CD4-positive, alpha-beta T cell (primary cell): ENCODE measurements at regions not wholly inside any gene's neighbourhood (a gene's known extent, or its start where the extent isn't known, plus 50 kb on each side); places are given as distances from the start of the nearest gene placed in this dataset.

ENCODE experiments used
- ATAC-seq: fragments of 200-7000 bp; cut with Tn5 transposase; one replicate; pipeline ENCODE4 v1.10.0; 2022; ENCODE audit warnings: mild to moderate bottlenecking; ENCODE audit not compliant: poor library complexity
- CTCF ChIA-PET: fragments of 350-600 bp; sonication (Branson Sonifier 250); formaldehyde crosslinking; loops from one replicate; lab custom pipeline; 2021; ENCODE audit warnings: antibody characterized with exemption, inconsistent platforms; lab: Charles Lee
- POLR2A ChIA-PET: fragments of 350-600 bp; sonication (Branson Sonifier 250); formaldehyde crosslinking; loops from one replicate; lab custom pipeline; 2021; ENCODE audit warnings: antibody characterized with exemption, inconsistent platforms; lab: Charles Lee
- DNase-seq, 14 experiments: peaks; one replicate each; pipeline ENCODE4 v3.0.0-alpha.2; 2013 to 2020; ENCODE audit warnings: mixed read lengths in 2 of 14
- H3K27ac ChIP-seq, 2 donors: one replicate each; pipeline versions ENCODE4 v1.5.1 to v1.7.0; 2013; ENCODE audit warnings: low read length in 2 of 2, low read depth in 1 of 2, mild to moderate bottlenecking in 1 of 2
- H3K27me3 ChIP-seq, 2 experiments: 1 replicate in 1 of 2; 2 replicates in 1 of 2; pipeline versions ENCODE4 v1.6.1 to v1.7.0; 2013; ENCODE audit warnings: low read length in 2 of 2, control low read depth in 1 of 2, mild to moderate bottlenecking in 1 of 2, moderate library complexity in 1 of 2; ENCODE audit not compliant: insufficient read depth in 2 of 2, control insufficient read depth in 1 of 2
- H3K36me3 ChIP-seq: one replicate; pipeline ENCODE4 v1.6.1; 2013; ENCODE audit warnings: low read length, control low read depth; ENCODE audit not compliant: insufficient read depth
- H3K4me1 ChIP-seq: one replicate; pipeline ENCODE4 v1.6.1; 2013; ENCODE audit warnings: low read length, control low read depth; ENCODE audit not compliant: insufficient read depth
- H3K4me3 ChIP-seq: one replicate; pipeline ENCODE4 v1.5.1; 2013; ENCODE audit warnings: mild to moderate bottlenecking, low read length, moderate library complexity
- H3K9me3 ChIP-seq, 2 experiments: 1 replicate in 1 of 2; 2 replicates in 1 of 2; pipeline versions ENCODE4 v1.6.1 to v1.7.0; 2013; ENCODE audit warnings: low read length in 2 of 2, mild to moderate bottlenecking in 2 of 2, control low read depth in 1 of 2, moderate library complexity in 1 of 2; ENCODE audit not compliant: control insufficient read depth in 1 of 2, insufficient read depth in 1 of 2
- H3K27ac Mint-ChIP-seq: one replicate; pipeline ENCODE4 v1.8.0; 2020; ENCODE audit warnings: mixed read lengths
- H3K27me3 Mint-ChIP-seq: one replicate; pipeline ENCODE4 v1.8.0; 2021; ENCODE audit warnings: mixed read lengths
- H3K36me3 Mint-ChIP-seq: one replicate; pipeline ENCODE4 v1.8.0; 2021; ENCODE audit warnings: low read depth, mixed read lengths
- H3K4me1 Mint-ChIP-seq: one replicate; pipeline ENCODE4 v1.8.0; 2021; ENCODE audit warnings: low read depth, mixed read lengths
- H3K4me3 Mint-ChIP-seq: one replicate; pipeline ENCODE4 v1.8.0; 2020; ENCODE audit warnings: mild to moderate bottlenecking, mixed read lengths
- H3K9me3 Mint-ChIP-seq: one replicate; pipeline ENCODE4 v1.8.0; 2020; ENCODE audit warnings: mixed read lengths
- intact Hi-C, 2 experiments: fragments of 100-400 bp; cut with DNase I in 1 of 2; cut with micrococcal nuclease in 1 of 2; formaldehyde crosslinking; loops; one replicate each; pipeline versions ENCODE4 v1.15.1 to v1.9.0; 2023 to 2025; cut with DNase I, micrococcal nuclease
- TF ChIP-seq, protein P1 (sequence below): fragments of 200-600 bp; IDR thresholded peaks from one replicate; pipeline ENCODE4 v1.8.0; 2022; ENCODE audit warnings: antibody characterized with exemption, mild to moderate bottlenecking

DNA sequence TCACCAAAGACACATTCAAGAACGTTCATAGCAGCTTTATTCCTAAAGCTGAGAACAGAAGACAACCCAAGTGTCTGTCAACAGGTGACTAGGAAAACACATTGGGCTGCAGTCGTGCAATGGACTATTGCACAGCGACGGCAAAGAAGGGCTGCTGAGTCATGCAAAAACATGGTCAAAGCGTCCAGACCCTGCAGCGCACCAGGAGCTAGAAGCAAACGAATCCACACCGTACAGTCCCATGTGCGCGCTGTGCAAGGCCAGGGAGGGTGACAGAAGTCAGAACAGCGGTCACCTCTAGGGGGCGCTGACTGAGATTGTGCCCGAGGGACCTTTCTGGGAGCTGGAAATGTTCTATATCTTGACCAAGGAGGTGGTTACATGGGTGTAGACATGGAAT, 266.4 kb downstream of the MAF start:
- Mint-ChIP-seq H3K36me3 (no peaks in the 10 kb centered on the region), H3K27ac (no peak overlapping the region), H3K4me1 (no peaks in the 10 kb centered on the region), H3K9me3 (peaks cover 3% of the 10 kb centered on the region), H3K4me3 (no peak overlapping the region), H3K27me3 (no peaks in the 10 kb centered on the region)
- no peaks in the 10 kb centered on the region for H3K36me3 ChIP-seq
- H3K4me1 ChIP-seq, result no peaks in the 10 kb centered on the region
- no peak overlapping the region for H3K4me3 ChIP-seq
- H3K27ac ChIP-seq, result no peak overlapping the region
- ATAC-seq (no peak), DNase-seq (peak in 7 of 14 experiments; percentile 5 to 46 (median 34))
- CTCF ChIA-PET, result interaction anchor here (0.6 kb wide), 1 partner anchor 268 kb away, joined by 3 read pairs; no protein-coding TSS in a partner anchor
- intact Hi-C loops, result no loop called here
- no peaks in the 10 kb centered on the region for H3K27me3 ChIP-seq
- POLR2A ChIA-PET, result no interaction called here
- peaks cover 0 to 6% of the 10 kb centered on the region in 2 experiments for H3K9me3 ChIP-seq
- TF ChIP-seq, protein P1, sequence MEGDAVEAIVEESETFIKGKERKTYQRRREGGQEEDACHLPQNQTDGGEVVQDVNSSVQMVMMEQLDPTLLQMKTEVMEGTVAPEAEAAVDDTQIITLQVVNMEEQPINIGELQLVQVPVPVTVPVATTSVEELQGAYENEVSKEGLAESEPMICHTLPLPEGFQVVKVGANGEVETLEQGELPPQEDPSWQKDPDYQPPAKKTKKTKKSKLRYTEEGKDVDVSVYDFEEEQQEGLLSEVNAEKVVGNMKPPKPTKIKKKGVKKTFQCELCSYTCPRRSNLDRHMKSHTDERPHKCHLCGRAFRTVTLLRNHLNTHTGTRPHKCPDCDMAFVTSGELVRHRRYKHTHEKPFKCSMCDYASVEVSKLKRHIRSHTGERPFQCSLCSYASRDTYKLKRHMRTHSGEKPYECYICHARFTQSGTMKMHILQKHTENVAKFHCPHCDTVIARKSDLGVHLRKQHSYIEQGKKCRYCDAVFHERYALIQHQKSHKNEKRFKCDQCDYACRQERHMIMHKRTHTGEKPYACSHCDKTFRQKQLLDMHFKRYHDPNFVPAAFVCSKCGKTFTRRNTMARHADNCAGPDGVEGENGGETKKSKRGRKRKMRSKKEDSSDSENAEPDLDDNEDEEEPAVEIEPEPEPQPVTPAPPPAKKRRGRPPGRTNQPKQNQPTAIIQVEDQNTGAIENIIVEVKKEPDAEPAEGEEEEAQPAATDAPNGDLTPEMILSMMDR, result no peak

DNA sequence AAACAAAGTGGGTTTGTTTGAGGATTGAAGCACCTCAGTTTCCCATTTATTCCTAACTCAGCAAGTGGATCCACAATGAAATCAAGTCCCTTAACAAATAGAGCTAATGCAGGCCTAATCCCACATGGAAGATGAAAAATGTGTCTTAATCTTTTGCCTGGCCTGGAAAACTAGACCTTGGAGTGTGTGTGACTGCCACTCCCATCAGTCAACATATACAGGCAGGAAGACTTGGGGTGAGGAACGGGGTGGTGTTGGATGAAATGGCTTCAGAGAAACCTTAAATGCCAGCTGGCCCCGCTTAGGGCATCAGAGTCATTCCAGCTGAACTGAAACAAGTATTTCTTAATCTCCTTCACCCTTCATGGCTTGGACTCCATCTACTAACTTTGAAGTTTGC, 269.5 kb downstream of the MAF start:
- H3K9me3 Mint-ChIP-seq, result no peaks in the 10 kb centered on the region
- ATAC-seq (no peak), DNase-seq (no peak)
- no peaks in the 10 kb centered on the region for H3K36me3 ChIP-seq
- H3K27me3 ChIP-seq, result no peaks in the 10 kb centered on the region
- H3K4me3 ChIP-seq, result no peak overlapping the region
- no peak overlapping the region for H3K27ac Mint-ChIP-seq
- no peaks in the 10 kb centered on the region for H3K4me1 Mint-ChIP-seq
- H3K27me3 Mint-ChIP-seq, result no peaks in the 10 kb centered on the region
- TF ChIP-seq, protein P1, result no peak
- CTCF ChIA-PET, result no interaction called here
- no peak overlapping the region for H3K27ac ChIP-seq
- POLR2A ChIA-PET, result no interaction called here
- no peaks in the 10 kb centered on the region for H3K36me3 Mint-ChIP-seq
- intact Hi-C loops, result no loop called here
- H3K4me3 Mint-ChIP-seq, result no peak overlapping the region
- peaks cover 5% of the 10 kb centered on the region for H3K4me1 ChIP-seq
- H3K9me3 ChIP-seq, result no peaks in the 10 kb centered on the region

DNA sequence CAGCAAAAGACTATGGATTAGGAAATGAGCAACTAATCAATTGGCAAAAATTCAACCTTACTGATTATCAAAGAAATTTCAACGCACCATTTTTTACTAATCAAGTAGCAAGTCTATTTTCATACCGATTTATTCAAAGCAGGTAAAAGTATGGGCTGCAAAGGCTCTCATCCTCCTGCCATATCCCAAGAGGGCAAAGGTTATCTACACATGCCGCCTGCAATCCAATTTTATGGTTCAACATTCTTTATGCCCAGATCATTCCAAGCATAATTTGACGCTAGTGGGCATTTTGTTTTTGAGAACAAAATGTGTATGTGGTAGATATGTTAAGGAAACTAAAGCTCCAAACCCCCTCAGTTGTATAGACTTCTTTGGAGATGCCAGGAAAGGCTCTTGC, 270.6 kb downstream of the MAF start:
- TF ChIP-seq, protein P1, result no peak
- Histone ChIP-seq H3K27me3 (no peaks in the 10 kb centered on the region), H3K36me3 (no peaks in the 10 kb centered on the region), H3K4me3 (no peak overlapping the region), H3K4me1 (peaks cover 5% of the 10 kb centered on the region), H3K9me3 (no peaks in the 10 kb centered on the region), H3K27ac (no peak overlapping the region)
- intact Hi-C loops, result no loop called here
- ATAC-seq, result no peak
- H3K27ac Mint-ChIP-seq, result no peak overlapping the region
- CTCF ChIA-PET, result no interaction called here
- H3K36me3 Mint-ChIP-seq, result no peaks in the 10 kb centered on the region
- POLR2A ChIA-PET, result no interaction called here
- no peak for DNase-seq
- H3K9me3 Mint-ChIP-seq, result no peaks in the 10 kb centered on the region
- H3K4me1 Mint-ChIP-seq, result peaks cover 7% of the 10 kb centered on the region
- H3K4me3 Mint-ChIP-seq, result no peak overlapping the region
- H3K27me3 Mint-ChIP-seq, result no peaks in the 10 kb centered on the region
